ENCODE measurements at regions not wholly inside any gene's neighbourhood (a gene's known extent, or its start where the extent isn't known, plus 50 kb on each side); places are given as distances from the start of the nearest gene placed in this dataset.

DNA sequence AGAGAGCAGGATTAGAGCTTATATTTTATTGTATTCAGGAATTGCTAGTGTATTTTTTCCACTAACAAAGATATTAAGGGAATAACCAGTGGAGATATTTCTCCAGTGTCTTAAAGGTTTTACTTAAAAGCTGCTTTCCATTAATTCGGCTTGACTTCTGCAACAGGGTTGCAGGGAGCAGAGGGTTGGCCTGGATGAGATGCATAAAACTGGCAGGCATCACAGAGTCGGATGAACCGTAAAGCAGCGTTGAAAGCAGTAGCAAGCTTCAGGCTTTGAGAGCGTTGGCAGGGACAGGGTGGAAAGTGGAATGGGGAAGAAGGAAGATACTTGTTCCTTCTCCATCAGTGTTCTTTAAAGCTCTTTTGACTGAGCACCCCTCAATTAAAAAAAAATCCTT is 237.2 kb downstream of the LMO4 start:
- no peak overlapping the region for H3K9ac ChIP-seq (ENCODE audit: low read depth in 1 of 2, low read length in 2 of 2)
- no peak for DNase-seq (ENCODE audit: low spot score)
- WGBS = 90% methylated on average over 5 of the region's 5 CpGs
- H3K4me3 ChIP-seq (ENCODE audit: low read depth in 1 of 3, low read length in 3 of 3) = no peak overlapping the region
- H3K9me3 ChIP-seq (ENCODE audit: control insufficient read depth in 4 of 4, low read length in 3 of 4) = no peaks in the 10 kb centered on the region
- TF ChIP-seq, protein P1, sequence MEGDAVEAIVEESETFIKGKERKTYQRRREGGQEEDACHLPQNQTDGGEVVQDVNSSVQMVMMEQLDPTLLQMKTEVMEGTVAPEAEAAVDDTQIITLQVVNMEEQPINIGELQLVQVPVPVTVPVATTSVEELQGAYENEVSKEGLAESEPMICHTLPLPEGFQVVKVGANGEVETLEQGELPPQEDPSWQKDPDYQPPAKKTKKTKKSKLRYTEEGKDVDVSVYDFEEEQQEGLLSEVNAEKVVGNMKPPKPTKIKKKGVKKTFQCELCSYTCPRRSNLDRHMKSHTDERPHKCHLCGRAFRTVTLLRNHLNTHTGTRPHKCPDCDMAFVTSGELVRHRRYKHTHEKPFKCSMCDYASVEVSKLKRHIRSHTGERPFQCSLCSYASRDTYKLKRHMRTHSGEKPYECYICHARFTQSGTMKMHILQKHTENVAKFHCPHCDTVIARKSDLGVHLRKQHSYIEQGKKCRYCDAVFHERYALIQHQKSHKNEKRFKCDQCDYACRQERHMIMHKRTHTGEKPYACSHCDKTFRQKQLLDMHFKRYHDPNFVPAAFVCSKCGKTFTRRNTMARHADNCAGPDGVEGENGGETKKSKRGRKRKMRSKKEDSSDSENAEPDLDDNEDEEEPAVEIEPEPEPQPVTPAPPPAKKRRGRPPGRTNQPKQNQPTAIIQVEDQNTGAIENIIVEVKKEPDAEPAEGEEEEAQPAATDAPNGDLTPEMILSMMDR (IDR thresholded peaks at IDR 0.05; ENCODE audit: low read depth, low read length, missing input control) = no peak
- no peak for TF ChIP-seq RXRA (IDR thresholded peaks at IDR 0.05)
- TF ChIP-seq YY1 (IDR thresholded peaks at IDR 0.05) = no peak
- TF ChIP-seq, protein P2, sequence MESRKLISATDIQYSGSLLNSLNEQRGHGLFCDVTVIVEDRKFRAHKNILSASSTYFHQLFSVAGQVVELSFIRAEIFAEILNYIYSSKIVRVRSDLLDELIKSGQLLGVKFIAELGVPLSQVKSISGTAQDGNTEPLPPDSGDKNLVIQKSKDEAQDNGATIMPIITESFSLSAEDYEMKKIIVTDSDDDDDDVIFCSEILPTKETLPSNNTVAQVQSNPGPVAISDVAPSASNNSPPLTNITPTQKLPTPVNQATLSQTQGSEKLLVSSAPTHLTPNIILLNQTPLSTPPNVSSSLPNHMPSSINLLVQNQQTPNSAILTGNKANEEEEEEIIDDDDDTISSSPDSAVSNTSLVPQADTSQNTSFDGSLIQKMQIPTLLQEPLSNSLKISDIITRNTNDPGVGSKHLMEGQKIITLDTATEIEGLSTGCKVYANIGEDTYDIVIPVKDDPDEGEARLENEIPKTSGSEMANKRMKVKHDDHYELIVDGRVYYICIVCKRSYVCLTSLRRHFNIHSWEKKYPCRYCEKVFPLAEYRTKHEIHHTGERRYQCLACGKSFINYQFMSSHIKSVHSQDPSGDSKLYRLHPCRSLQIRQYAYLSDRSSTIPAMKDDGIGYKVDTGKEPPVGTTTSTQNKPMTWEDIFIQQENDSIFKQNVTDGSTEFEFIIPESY (IDR thresholded peaks at IDR 0.05) = no peak
- TF ChIP-seq, protein P3, sequence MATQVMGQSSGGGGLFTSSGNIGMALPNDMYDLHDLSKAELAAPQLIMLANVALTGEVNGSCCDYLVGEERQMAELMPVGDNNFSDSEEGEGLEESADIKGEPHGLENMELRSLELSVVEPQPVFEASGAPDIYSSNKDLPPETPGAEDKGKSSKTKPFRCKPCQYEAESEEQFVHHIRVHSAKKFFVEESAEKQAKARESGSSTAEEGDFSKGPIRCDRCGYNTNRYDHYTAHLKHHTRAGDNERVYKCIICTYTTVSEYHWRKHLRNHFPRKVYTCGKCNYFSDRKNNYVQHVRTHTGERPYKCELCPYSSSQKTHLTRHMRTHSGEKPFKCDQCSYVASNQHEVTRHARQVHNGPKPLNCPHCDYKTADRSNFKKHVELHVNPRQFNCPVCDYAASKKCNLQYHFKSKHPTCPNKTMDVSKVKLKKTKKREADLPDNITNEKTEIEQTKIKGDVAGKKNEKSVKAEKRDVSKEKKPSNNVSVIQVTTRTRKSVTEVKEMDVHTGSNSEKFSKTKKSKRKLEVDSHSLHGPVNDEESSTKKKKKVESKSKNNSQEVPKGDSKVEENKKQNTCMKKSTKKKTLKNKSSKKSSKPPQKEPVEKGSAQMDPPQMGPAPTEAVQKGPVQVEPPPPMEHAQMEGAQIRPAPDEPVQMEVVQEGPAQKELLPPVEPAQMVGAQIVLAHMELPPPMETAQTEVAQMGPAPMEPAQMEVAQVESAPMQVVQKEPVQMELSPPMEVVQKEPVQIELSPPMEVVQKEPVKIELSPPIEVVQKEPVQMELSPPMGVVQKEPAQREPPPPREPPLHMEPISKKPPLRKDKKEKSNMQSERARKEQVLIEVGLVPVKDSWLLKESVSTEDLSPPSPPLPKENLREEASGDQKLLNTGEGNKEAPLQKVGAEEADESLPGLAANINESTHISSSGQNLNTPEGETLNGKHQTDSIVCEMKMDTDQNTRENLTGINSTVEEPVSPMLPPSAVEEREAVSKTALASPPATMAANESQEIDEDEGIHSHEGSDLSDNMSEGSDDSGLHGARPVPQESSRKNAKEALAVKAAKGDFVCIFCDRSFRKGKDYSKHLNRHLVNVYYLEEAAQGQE (IDR thresholded peaks at IDR 0.05) = no peak
- no peak for TF ChIP-seq SP1 (IDR thresholded peaks at IDR 0.05)
- TF ChIP-seq, protein P4, sequence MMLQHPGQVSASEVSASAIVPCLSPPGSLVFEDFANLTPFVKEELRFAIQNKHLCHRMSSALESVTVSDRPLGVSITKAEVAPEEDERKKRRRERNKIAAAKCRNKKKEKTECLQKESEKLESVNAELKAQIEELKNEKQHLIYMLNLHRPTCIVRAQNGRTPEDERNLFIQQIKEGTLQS (IDR thresholded peaks at IDR 0.05) = no peak
- TF ChIP-seq GABPA (IDR thresholded peaks at IDR 0.05 in 1 of 2, conservative IDR thresholded peaks at IDR 0.05 in 1 of 2) = no peak
- TF ChIP-seq HNF4G (IDR thresholded peaks at IDR 0.05) = no peak
- no peak for TF ChIP-seq NR2F2 (IDR thresholded peaks at IDR 0.05)
- no peak for TF ChIP-seq EGR1 (IDR thresholded peaks at IDR 0.05; ENCODE audit: low read depth in 2 of 2)
- TF ChIP-seq FOXA2 (IDR thresholded peaks at IDR 0.05) = no peak
- no peak for TF ChIP-seq FOXA1 (IDR thresholded peaks at IDR 0.05)
- no peak for TF ChIP-seq TAF1 (conservative IDR thresholded peaks at IDR 0.05)
- TF ChIP-seq, protein P5, sequence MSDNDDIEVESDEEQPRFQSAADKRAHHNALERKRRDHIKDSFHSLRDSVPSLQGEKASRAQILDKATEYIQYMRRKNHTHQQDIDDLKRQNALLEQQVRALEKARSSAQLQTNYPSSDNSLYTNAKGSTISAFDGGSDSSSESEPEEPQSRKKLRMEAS (IDR thresholded peaks at IDR 0.05) = no peak
- TF ChIP-seq HNF4A (conservative IDR thresholded peaks at IDR 0.05) = no peak
- TF ChIP-seq JUND (IDR thresholded peaks at IDR 0.05) = no peak
- no peak for TF ChIP-seq RAD21 (IDR thresholded peaks at IDR 0.05)
- no peaks in the 10 kb centered on the region for H3K27me3 ChIP-seq (ENCODE audit: control insufficient read depth in 4 of 4, insufficient read depth in 4 of 4, low read length in 3 of 4)
- no peak overlapping the region for H3K27ac ChIP-seq (ENCODE audit: low read depth in 1 of 2, low read length in 2 of 2)
- no peaks in the 10 kb centered on the region for H3K36me3 ChIP-seq (ENCODE audit: control insufficient read depth in 4 of 4, insufficient read depth in 3 of 4, low read depth in 1 of 4, low read length in 3 of 4)
- H3K4me1 ChIP-seq (ENCODE audit: control insufficient read depth in 4 of 4, insufficient read depth in 4 of 4, low read length in 3 of 4) = no peaks in the 10 kb centered on the region
